ENCODE measurements at regions not wholly inside any gene's neighbourhood (a gene's known extent, or its start where the extent isn't known, plus 50 kb on each side); places are given as distances from the start of the nearest gene placed in this dataset.

DNA sequence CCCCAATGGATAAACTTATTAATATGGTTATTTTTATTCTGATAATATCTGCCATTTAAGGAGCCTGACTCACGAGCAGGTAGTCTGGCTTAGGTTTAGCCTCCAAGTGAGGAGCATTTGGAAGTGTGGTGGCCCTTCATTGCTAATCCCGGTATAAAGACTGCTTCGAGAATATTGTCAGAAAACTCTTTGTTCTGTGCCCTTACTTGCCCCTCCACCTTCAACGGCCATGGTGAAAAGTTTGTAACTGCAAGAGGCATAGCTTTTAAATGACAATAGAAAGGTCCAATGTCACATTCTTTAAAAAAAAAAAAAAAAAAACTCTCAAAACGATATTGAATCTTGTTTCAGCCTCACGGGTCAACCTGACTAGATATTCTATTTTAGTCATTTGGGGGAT lies 157.4 kb upstream of the PROX1 start:
- DNase-seq (ENCODE audit: low read depth in 2 of 2, low spot score in 1 of 2) = no peak

DNA sequence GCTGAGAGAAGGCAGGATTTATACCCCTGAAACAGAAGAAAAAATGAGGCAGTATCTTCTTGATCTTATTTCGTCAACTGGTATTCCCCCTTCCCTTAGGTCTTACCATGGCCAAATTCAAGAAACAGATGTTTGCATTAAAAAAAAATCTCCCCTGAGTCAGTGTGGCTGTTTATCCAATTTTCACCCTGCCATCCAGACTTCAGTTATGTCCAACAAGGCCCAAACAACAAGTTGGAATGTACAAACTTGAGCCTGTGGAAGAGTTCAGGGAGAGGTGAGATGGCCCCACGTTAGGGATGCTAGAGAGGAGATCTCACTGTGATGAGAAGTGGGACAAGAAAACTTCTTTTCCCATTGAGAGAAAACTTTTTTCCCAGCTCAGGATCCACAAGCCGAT lies 147.2 kb upstream of the PROX1 start:
- DNase-seq (ENCODE audit: low read depth in 2 of 2, low spot score in 1 of 2) = no peak

DNA sequence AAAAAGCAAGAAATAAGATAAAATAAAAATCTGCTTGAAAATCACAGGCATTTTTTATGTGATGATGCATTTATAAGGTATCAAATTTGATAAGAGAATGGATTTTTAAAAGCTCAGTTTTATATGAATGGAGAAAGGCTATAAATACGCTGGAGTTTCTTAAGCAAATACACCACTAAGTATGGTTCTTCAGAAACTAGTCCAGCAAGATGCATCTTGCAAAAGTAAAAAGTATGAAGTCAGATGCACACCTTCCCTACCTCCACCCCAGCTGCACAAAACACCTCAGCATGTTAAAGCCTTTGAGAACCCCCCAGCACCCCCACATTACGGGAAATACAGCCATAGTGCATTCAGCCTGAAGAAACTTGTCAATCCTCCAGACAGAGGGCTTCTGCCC lies 143.1 kb upstream of the PROX1 start:
- DNase-seq (ENCODE audit: low read depth in 2 of 2, low spot score in 1 of 2) = no peak

DNA sequence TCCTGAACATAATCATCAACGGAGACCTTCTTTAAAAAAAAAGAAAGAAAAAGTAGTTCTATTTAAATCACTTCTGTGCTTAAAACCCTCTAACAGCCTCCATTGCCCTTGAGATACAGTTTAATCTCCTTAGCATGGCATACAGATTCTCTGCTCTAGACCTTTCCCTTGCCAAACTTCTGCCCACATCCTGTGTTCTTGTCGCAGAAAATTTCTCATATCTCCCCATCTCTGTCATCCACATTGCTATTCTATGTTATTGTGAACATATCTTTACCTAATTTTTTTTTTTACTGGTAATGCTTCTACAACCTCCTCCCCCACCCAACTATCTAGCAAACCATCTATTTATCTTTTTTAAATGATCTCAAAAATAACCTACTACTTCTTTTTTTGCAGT lies 135.7 kb upstream of the PROX1 start:
- no peak for DNase-seq (ENCODE audit: low read depth in 2 of 2, low spot score in 1 of 2)

DNA sequence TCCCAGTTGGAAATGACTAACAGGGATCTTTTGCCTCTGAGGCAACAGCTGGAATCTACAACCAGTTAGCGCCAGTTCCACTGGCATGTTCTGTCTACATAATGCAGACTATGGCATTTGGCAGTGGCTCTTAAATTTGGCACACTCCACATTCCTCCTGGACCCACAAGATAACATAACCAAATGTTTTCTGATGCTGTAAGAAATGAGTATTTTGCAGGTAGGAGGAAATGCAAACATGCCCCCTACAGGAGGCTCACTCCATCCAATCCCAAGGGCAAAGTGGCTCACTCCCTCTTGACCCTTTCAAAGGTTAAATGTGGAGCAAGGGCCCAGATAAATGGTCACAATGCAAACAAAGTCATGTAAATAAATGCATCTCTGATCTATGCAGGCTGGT lies 129.2 kb upstream of the PROX1 start:
- DNase-seq (ENCODE audit: low read depth in 2 of 2, low spot score in 1 of 2) = no peak

DNA sequence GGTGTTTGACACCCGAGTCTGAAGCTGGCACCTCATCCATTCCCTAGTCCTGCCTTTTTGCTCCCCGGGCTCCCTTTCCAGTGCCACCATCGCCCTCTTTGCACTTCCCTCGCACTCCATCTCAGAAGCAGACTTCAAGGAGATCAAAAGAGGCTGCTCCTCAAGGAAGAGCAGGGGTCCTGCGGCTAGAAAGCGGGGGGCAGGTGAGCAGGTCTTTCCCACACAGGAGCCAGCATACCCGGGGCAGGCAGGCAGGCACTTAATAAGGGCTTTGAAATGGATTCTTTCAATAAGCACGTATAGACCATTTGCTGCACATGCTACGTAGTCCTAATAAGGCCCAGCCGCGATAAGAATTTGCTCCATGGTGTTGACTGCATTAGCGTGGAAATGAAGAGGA lies 125.9 kb upstream of the PROX1 start:
- DNase-seq (ENCODE audit: low read depth in 2 of 2, low spot score in 1 of 2) = no peak

DNA sequence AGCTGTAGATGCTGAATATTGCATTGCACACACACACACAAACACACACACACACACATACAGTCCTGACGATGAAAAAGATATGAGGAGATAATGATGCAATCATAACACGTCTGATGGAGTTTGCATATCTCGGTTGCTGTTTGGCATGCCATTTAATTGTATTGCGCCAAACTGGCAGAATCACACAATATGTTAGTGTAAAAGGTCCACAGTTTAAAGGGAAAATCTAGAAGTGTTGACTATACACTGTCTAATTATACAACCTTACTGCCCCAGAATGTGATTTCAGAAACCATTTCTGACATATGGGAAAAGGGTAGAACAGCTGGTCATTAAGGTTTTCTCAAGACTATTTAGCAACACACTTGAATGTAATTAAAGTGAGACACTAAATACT lies 123.7 kb upstream of the PROX1 start:
- DNase-seq (ENCODE audit: low read depth in 2 of 2, low spot score in 1 of 2) = no peak

DNA sequence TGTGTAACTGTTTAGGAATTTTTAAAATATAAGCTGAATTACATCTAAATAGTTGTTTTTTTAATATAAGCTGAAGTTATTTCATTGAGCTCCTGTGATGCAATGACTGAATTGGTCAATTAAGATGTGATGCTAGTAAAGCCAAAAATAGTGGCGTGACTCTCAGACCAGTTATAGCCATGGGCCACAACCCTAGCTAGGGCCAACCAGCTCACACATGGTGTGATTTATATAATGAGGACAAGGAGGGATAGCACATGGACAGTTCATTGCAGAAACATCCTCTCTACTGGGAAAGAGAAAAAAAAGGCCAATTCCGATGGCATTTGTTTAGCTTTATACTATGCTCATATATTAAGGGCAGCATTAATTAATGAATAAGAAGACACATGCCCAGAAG lies 119.3 kb upstream of the PROX1 start:
- no peak for DNase-seq (ENCODE audit: low read depth in 2 of 2, low spot score in 1 of 2)

DNA sequence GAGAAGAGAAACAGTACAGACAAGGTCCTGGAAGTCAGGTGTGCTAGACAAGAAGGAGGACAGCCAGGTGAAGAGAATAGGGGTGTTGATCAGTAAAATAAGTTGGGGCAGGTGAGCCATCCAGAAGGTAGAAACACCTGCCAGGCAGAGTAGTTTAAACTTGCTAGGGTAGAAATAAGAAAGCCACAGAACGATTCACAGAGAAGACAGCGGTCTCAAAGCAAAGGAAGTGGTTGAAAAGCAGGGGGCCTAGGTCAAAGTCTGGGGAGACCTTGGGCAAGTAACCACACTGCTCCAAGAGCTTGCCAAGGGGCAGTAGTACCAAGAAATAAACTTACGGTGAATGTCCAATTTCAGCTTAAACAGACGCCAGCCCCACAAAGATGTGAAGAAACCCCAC lies 116.6 kb upstream of the PROX1 start:
- no peak for DNase-seq (ENCODE audit: low read depth in 2 of 2, low spot score in 1 of 2)

DNA sequence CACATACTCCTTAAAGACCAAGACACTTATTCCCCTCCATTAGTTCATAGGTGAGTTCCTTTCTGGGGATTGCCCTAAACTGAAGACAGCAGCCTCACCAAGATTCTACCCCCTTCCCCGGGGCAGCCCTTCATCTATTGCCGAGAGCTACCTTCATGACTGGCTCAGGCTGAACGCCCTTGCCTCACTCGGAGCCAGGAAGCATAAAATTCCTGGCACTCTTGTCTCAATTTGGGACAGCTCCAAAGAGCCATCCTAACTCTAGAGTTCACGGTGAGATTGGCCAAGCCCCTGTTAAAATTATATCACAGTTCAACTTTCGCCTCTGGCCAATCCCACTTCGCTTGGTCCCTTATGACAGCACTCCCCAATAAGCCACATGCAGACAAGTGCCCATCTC lies 113.0 kb upstream of the PROX1 start:
- DNase-seq (ENCODE audit: low read depth in 2 of 2, low spot score in 1 of 2) = no peak

DNA sequence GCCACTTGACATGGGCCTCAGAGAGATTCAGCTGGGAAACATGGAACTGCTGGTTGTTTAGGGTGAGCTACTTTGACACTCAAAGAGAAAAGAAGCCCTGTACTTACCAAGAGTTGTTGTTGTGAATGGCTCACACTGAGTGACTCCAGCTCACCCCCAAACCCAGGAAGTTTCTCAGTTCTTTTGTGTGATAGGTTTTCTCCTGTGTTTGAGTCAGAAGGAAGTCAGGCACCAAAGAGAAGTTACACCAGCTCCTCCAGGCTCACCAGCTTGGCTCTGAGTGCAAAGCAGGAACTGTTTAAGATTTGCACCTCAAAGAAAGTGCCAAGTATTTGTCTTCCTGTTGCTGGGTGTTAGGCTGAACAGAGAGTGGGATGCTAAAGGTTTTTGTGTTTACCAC lies 111.2 kb upstream of the PROX1 start:
- DNase-seq (ENCODE audit: low read depth in 2 of 2, low spot score in 1 of 2) = no peak

DNA sequence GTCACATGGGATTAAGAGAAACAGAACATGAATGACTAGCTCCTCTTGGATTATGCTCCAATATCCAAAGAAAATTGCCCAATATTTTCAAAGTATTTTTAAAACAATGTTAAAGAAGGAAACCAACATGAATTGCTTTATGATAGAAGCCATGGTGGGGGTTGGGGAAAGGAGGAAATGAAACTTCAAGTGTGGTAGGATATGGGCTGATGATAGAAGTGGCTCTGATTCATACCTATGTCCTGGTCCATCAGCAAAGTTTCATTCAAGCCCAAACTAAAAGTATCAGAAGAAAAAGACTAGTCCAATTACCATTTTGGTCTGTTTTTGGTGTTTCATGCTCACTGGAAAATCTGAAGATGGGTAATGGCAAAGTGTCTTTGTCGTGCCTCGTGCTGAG lies 104.2 kb upstream of the PROX1 start:
- no peak for DNase-seq (ENCODE audit: low read depth in 2 of 2, low spot score in 1 of 2)

DNA sequence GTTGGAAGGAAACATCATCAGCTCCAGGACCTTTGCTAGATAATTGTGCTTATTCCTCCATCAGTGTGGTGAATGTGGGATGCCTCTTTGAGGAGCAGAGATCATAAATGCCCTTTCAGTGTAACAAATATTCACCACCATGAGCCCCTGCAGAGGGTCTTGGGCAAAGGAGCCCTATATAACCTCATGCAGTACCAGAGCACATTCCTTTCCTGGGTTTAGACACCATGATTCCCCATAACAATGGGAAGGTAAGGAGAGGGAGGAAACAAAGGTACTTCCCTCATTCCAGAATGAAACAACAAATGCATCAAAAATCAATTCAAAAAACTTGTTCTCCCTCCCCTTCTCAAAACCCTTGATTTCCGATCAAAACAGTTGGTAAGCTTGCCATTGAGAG lies 103.4 kb upstream of the PROX1 start:
- DNase-seq (ENCODE audit: low read depth in 2 of 2, low spot score in 1 of 2) = no peak

DNA sequence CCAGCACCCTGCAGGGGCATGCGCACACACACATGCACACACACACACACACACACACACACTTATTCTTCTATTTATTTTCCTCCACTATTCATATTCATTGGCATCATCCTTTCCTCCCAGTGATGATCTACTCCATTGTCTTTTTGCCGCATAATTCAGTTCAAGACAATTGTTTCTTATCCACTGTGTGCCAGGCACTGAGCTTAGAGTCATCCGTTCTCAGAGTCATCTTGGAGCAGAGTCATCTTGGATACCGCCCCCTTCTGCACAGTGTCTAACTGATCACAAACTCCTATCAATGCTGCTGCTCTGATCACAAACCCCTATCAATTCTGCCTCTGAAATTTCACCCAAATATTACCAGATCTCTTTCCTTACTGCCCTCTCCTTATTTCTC lies 102.8 kb upstream of the PROX1 start:
- DNase-seq (ENCODE audit: low read depth in 2 of 2, low spot score in 1 of 2) = no peak

DNA sequence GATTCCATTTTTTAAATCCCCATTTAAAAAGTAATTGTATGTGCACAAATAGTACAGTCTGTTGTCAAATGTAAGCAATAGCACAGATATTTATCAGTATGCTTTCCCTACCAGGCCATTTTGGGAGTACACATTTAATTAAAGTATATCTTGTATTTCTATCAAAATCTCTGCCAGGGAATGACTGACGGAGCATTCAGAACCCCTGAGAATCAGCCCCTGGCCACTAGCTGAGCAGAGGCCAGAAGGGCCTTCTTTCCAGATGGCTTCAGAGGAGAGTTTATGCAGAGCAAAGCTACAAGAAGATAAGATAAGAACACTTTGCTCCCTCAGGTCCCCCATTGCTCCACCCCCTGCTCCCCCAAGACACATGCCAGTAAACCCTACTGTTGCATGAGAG lies 99.9 kb upstream of the PROX1 start:
- no peak for DNase-seq (ENCODE audit: low read depth in 2 of 2, low spot score in 1 of 2)

DNA sequence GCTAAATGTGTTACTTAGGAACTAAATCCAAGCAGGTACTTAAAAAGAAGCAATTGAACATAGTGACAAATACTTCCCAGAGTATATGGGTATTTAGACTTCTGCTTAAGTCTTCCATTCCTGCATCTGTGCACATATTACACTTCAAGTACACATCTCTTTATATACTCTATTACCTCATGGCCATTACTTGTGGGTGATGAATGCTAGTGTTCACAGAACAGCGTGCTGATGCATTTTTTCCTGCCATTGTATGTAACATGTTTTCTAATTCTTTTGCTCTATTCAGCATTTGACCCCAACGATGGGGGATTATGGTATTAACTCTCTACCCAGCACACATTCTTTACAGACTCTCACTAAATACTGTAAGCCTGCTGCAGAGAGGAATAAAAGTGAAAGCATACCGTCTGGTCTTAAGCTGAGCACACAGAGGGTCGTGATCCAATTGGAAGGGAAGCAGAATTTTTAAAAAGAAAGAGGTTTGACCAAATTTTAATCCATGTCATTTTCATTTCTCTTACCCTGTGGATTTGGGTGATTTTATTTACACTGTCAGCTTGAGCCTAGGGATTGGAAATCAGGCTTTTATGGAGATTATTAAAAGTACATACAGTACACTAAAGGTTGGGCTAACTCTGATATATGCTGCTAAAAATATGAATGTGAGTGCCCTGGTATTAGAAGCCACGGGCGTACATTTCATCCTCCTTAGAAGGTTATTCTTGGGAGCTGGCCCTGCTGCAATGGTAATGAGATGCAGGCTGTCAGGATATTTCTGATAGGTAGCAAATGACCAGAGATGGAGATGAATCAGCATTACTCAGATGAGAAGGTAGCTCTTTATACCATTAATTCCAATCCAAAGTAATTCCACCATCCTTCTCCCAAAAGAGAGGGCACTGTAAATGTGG lies 95.5 kb upstream of the PROX1 start:
- no peak for DNase-seq (ENCODE audit: low read depth in 2 of 2, low spot score in 1 of 2)

DNA sequence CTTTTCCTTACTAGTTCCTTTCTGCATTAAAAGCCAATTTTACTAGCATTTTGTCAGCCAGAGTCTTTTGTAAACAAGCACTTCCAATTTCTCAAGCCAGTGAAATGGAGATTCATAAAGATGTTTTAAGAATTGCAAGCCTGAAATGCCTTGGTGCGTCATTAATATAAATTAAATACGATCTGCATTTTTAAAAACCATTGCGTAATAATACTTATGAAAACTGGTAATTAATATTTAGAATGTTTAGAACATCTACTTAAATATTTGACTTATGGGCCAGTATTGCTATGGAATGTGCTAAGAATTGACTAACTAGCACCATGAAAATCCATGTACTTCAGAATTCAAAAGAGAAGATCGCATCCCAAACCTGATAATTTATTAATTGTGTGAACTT lies 89.1 kb upstream of the PROX1 start:
- no peak for DNase-seq (ENCODE audit: low read depth in 2 of 2, low spot score in 1 of 2)

DNA sequence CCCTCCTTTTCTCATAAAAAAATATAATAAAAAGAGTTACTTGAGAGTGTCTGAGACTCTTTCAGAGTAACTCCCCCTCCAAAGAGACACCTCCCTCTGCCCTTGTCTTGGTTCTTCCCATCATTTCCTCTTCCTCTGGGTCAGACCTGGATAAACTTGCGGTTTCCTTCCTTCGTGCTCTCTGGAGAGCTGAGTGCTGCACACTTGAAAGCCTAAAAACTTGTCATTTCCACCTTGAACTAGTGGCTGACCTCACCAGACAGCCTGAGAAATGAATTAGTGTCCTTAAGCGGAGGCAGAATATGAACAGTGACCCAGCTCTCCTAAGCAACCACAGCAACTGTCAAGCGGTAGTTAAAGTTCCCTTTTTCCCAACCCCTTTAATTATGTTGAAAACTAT lies 88.4 kb upstream of the PROX1 start:
- no peak for DNase-seq (ENCODE audit: low read depth in 2 of 2, low spot score in 1 of 2)

DNA sequence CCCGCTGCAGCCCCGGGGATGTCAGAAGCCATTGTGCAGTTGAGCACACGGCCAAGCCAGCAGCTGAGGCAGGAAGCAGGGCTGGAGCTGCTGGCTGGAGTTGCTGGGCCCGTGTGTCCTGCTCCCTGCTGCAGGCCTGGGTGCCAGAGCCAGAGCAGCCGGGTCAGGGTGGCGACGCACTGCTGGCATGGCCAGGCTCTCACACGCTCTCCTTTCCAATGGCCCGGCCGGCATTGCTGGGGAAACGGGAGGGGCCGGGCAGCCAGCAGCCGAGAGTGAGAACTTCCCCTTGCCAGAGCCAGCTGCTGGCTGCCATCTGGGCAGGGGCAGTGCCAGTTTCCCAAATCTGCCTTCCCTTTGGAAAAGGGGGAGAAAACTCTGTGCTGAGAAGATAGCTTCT lies 82.4 kb upstream of the PROX1 start:
- DNase-seq (ENCODE audit: low read depth in 2 of 2, low spot score in 1 of 2) = no peak

DNA sequence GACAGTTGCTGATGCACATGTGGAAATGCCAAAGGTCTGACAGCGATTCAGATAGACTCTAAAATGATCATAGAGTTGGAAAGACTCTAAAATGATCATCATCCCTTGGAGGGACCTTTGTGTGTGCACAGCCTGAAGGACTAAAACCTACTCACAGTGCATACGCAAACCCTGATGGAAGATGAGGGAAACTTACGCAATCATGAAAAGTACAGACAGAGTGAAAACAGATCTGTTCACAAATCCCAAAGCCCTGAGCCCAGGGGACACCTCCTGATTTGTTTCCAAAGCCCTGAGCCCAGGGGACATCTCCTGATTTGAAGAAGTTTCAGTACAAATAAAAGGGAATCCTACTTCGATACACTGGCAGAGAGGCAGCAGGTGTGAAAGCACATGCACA lies 79.3 kb upstream of the PROX1 start:
- no peak for DNase-seq (ENCODE audit: low read depth in 2 of 2, low spot score in 1 of 2)

DNA sequence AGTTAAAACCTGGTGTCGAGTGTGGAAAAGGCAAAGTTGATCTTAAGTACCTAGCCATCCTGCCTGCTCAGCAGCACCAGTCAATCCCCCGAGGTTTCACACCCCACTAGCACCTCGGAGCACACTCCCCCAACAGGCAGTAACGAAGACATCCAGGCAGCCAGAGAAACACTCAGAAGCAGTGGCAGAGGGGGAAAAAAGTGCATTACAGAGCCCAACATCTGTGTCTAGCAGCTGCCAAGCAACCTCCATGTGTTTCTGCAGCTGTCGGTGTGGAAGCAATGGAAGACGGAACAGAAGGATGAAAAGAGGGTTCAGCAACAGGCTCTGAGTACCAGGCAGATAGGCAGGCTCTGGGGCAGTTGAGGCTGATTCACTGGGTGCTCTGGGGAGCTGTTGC lies 73.4 kb upstream of the PROX1 start:
- DNase-seq (ENCODE audit: low read depth in 2 of 2, low spot score in 1 of 2) = no peak

DNA sequence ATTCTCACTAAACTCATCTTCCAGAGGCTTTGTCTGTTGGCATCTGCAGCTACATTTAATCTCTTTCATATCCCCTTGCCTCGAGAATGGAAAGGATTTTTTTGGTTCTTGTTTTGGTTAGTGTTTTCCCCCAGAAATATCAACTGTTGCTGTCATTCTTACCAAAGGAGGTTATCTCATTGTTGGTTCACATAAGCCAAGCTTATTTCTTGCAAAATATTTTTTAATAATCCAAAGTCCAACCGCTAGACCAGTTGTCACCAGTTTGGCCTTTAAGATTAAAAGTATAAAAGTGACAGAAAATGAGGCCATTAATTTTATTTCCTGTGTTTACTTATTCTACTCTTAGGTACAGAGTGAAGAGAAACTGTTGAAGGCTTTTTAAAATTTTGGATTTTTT lies 66.5 kb upstream of the PROX1 start:
- no peak for DNase-seq (ENCODE audit: low read depth in 2 of 2, low spot score in 1 of 2)

DNA sequence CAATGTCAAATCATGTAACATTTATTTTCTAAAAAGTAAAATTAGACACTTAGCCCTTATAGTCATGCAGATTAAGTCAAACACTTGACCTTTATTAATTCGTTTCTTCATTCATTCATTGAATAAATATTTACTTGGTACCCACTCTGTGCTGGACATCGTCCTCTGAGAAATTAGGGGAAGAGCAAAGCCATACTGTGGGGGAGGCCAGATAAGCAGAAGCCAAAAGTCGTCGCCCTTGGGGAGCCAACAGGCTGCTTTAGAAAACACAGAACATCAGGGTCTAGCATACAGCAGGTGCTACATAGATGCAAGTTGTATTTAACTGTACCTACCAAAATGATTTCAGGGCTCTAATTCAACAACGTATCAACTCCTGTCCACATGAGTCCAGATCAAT lies 66.1 kb upstream of the PROX1 start:
- DNase-seq (ENCODE audit: low read depth in 2 of 2, low spot score in 1 of 2) = no peak
